ENCODE measurements at regions not wholly inside any gene's neighbourhood (a gene's known extent, or its start where the extent isn't known, plus 50 kb on each side); places are given as distances from the start of the nearest gene placed in this dataset.

GRCh38 chr2:173696274-173696673 lies 268.9 kb downstream of the SP3 start (continued):
- no peak for TF ChIP-seq STAT6 (CRISPR knock-in tag; conservative IDR thresholded peaks at IDR 0.05; ENCODE audit: low read depth)
- TF ChIP-seq CTCF (IDR thresholded peaks at IDR 0.05) = no peak
- TF ChIP-seq ZNF121 (CRISPR knock-in tag; IDR thresholded peaks at IDR 0.05) = no peak
- TF ChIP-seq HMGA2 (CRISPR knock-in tag; IDR thresholded peaks at IDR 0.05) = no peak
- no peak for TF ChIP-seq ERG (CRISPR knock-in tag; IDR thresholded peaks at IDR 0.05)
- no peak for TF ChIP-seq SOX15 (CRISPR knock-in tag; IDR thresholded peaks at IDR 0.05)
- no peak for TF ChIP-seq MXD4 (CRISPR knock-in tag; IDR thresholded peaks at IDR 0.05; ENCODE audit: borderline replicate concordance)
- no peak for TF ChIP-seq E2F1 (CRISPR knock-in tag; IDR thresholded peaks at IDR 0.05)
- TF ChIP-seq ZNF512 (CRISPR knock-in tag; IDR thresholded peaks at IDR 0.05; ENCODE audit: borderline replicate concordance) = no peak
- no peak for TF ChIP-seq NR1H2 (CRISPR knock-in tag; IDR thresholded peaks at IDR 0.05)

- H3K27me3 Mint-ChIP-seq (ENCODE audit: low read depth) = no peaks in the 10 kb centered on the region
- peaks cover 9% of the 10 kb centered on the region for H3K36me3 Mint-ChIP-seq
- DNase-seq (ENCODE audit: low spot score) (no peak), ATAC-seq (no peak)
- CTCF ChIA-PET = no interaction called here
- peaks cover 3% of the 10 kb centered on the region for H3K4me1 Mint-ChIP-seq
- no peak overlapping the region for H3K4me3 Mint-ChIP-seq
- no peak overlapping the region for H3K27ac Mint-ChIP-seq
- H3K9me3 Mint-ChIP-seq = peaks cover 10% of the 10 kb centered on the region
- POLR2A ChIA-PET = no interaction called here
- TF ChIP-seq ZNF317 (CRISPR knock-in tag; IDR thresholded peaks at IDR 0.05; ENCODE audit: borderline replicate concordance, low read depth) (no peak), NR1H2 (CRISPR knock-in tag; IDR thresholded peaks at IDR 0.05) (no peak), ZBTB43 (CRISPR knock-in tag; IDR thresholded peaks at IDR 0.05) (no peak), E2F4 (CRISPR knock-in tag; IDR thresholded peaks at IDR 0.05; ENCODE audit: borderline replicate concordance, low read depth) (no peak), ZNF232 (CRISPR knock-in tag; IDR thresholded peaks at IDR 0.05) (no peak), ESRRA (CRISPR knock-in tag; IDR thresholded peaks at IDR 0.05; ENCODE audit: borderline replicate concordance) (no peak), AFF4 (CRISPR knock-in tag; IDR thresholded peaks at IDR 0.05; ENCODE audit: borderline replicate concordance) (no peak), HMGA2 (CRISPR knock-in tag; IDR thresholded peaks at IDR 0.05) (no peak), ZNF281 (CRISPR knock-in tag; IDR thresholded peaks at IDR 0.05) (no peak)
Observed at GRCh38 chr2:173697929-173698328, 267.2 kb downstream of the SP3 start.

Measured in WTC11 (cell line).